Upper lobe of right lung (tissue), 1 donor: ENCODE measurements at regions not wholly inside any gene's neighbourhood (a gene's known extent, or its start where the extent isn't known, plus 50 kb on each side); places are given as distances from the start of the nearest gene placed in this dataset.

ENCODE experiments used
- ATAC-seq: fragments of 200-7000 bp; cut with Tn5 transposase; one replicate; pipeline ENCODE4 v1.9.1; 2020; ENCODE audit warnings: mild to moderate bottlenecking, moderate library complexity
- DNase-seq: peaks from one replicate; pipeline ENCODE4 v3.0.0-alpha.2; 2020
- H3K27ac ChIP-seq: fragments of 200-600 bp; one replicate; pipeline ENCODE4 v1.8.0; 2022
- H3K27me3 ChIP-seq: fragments of 200-600 bp; one replicate; pipeline ENCODE4 v1.8.0; 2022; ENCODE audit warnings: mild to moderate bottlenecking
- H3K36me3 ChIP-seq: fragments of 200-600 bp; one replicate; pipeline ENCODE4 v1.8.0; 2022
- H3K4me1 ChIP-seq: fragments of 200-600 bp; one replicate; pipeline ENCODE4 v1.8.0; 2022
- H3K4me3 ChIP-seq: fragments of 200-600 bp; one replicate; pipeline ENCODE4 v1.8.0; 2022; ENCODE audit warnings: mild to moderate bottlenecking
- H3K9me3 ChIP-seq: fragments of 200-600 bp; one replicate; pipeline ENCODE4 v1.8.0; 2022
- intact Hi-C: fragments of 100-400 bp; cut with DNase I; formaldehyde crosslinking; loops from one replicate; pipeline ENCODE4 v1.11.0; 2022
- TF ChIP-seq, protein P1 (sequence below): fragments of 200-600 bp; IDR thresholded peaks from one replicate; pipeline ENCODE4 v1.8.0; 2022; ENCODE audit warnings: antibody characterized with exemption
- donor health status: DM: no; HTN: yes; CAD: no; lungs with severe emphysema.

DNA sequence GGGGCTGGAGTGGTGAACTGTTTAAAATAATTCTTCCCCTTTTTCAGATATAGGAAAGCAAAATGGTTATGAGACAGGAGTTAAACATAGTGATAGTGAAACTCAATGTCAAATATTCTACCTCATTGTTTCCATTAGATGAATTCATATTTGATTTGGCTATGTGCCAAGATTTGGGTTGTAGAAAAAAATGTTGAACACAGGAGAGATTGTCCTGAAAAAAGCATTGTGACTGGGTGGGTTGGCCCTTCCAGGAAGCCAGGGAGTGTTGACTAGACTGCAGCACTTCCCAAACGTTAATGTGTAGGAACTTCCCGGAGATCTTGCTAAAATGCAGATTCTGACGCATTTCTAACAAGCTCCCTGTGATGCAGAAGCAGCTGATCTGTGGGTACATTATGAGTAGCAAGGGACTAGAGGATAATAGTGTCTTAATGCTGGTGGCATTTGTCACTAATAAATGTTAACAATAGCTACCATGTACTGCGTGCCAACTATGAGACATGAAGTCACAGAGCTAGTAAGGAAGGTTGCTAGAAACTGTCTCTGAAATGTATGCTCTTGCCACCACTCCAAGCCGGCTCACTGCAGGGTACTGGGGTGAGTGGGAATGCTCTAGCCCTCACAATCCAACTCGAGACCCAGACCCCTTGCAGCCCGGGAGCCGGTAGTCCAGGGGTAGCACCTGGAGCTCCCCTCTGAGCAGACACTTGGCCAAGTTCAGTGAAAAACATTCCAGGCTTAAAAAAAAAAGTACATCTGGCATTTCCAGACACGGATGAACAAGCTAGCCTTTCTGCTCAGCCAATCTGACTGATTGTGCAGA is 120.6 kb downstream of the CD47 start:
- Histone ChIP-seq H3K27ac (no peak overlapping the region), H3K4me3 (no peak overlapping the region), H3K4me1 (peaks cover 9% of the 10 kb centered on the region), H3K9me3 (no peaks in the 10 kb centered on the region), H3K27me3 (no peaks in the 10 kb centered on the region), H3K36me3 (no peaks in the 10 kb centered on the region)
- peak; percentile 61 for ATAC-seq
- intact Hi-C loops, result no loop called here
- DNase-seq, result no peak
- TF ChIP-seq, protein P1, sequence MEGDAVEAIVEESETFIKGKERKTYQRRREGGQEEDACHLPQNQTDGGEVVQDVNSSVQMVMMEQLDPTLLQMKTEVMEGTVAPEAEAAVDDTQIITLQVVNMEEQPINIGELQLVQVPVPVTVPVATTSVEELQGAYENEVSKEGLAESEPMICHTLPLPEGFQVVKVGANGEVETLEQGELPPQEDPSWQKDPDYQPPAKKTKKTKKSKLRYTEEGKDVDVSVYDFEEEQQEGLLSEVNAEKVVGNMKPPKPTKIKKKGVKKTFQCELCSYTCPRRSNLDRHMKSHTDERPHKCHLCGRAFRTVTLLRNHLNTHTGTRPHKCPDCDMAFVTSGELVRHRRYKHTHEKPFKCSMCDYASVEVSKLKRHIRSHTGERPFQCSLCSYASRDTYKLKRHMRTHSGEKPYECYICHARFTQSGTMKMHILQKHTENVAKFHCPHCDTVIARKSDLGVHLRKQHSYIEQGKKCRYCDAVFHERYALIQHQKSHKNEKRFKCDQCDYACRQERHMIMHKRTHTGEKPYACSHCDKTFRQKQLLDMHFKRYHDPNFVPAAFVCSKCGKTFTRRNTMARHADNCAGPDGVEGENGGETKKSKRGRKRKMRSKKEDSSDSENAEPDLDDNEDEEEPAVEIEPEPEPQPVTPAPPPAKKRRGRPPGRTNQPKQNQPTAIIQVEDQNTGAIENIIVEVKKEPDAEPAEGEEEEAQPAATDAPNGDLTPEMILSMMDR, result no peak

DNA sequence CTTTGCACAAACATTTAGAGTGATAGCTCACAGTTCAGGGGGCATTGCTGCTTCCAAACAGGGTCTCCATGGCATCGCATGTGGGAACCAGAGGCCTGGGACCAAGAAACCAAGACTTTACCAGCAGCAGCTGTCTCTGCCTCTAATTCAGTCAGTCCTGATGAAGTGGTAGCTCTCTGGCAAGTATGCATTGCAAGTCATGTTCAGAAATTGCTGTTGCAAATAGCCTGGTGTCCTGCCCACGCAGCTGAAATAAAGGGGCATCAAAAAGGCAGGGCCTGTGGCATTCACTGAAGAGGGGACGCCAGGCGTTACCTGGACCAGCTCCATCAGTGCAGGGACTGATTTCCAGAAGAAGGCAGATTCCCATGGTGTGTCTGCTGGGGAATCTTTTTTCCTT is 121.3 kb downstream of the CD47 start:
- DNase-seq (no peak), ATAC-seq (no peak)
- TF ChIP-seq, protein P1, result no peak
- Histone ChIP-seq H3K27ac (no peak overlapping the region), H3K27me3 (no peaks in the 10 kb centered on the region), H3K4me1 (peaks cover 9% of the 10 kb centered on the region), H3K9me3 (no peaks in the 10 kb centered on the region), H3K36me3 (no peaks in the 10 kb centered on the region), H3K4me3 (no peak overlapping the region)
- intact Hi-C loops, result no loop called here

DNA sequence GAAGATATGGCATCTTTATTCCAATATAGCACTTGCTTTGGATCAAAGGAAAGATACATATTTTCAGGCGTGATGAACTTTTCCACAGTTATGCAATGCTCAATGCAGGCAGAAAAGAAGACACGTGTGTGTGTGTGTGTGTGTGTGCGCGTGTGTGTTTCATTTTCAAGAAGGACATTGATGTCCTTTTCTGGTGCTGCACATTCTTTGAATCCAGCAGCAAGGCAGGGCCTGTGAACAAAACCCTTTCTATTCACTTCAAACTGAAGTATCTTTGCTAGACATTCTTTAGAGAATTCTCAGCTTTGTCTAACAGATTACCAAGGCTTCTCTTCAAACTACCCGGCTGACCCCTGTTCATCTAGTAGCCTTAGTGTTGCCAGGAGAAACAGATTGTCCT is 124.6 kb downstream of the CD47 start:
- peaks cover 9% of the 10 kb centered on the region for H3K4me1 ChIP-seq
- no peak overlapping the region for H3K27ac ChIP-seq
- no peaks in the 10 kb centered on the region for H3K36me3 ChIP-seq
- TF ChIP-seq, protein P1, result no peak
- H3K4me3 ChIP-seq, result no peak overlapping the region
- no peaks in the 10 kb centered on the region for H3K27me3 ChIP-seq
- intact Hi-C loops, result no loop called here
- ATAC-seq, result no peak
- no peaks in the 10 kb centered on the region for H3K9me3 ChIP-seq
- DNase-seq, result no peak

GRCh38 chr3:107965136-107965655 is 125.6 kb downstream of the CD47 start:
- Histone ChIP-seq H3K9me3 (no peaks in the 10 kb centered on the region), H3K4me3 (no peak overlapping the region), H3K36me3 (no peaks in the 10 kb centered on the region), H3K4me1 (peaks cover 4% of the 10 kb centered on the region), H3K27ac (no peak overlapping the region), H3K27me3 (no peaks in the 10 kb centered on the region)
- no peak for DNase-seq
- ATAC-seq, result no peak
- intact Hi-C loops, result no loop called here
- TF ChIP-seq, protein P1, result no peak

GRCh38 chr3:107963581-107963980 is 127.2 kb downstream of the CD47 start:
- ATAC-seq, result no peak
- DNase-seq, result no peak
- no peak overlapping the region for H3K4me3 ChIP-seq
- no peaks in the 10 kb centered on the region for H3K27me3 ChIP-seq
- TF ChIP-seq, protein P1, result no peak
- no peaks in the 10 kb centered on the region for H3K9me3 ChIP-seq
- H3K36me3 ChIP-seq, result no peaks in the 10 kb centered on the region
- no peaks in the 10 kb centered on the region for H3K4me1 ChIP-seq
- intact Hi-C loops, result no loop called here
- no peak overlapping the region for H3K27ac ChIP-seq
